KOPT-K1 (cell line): ENCODE measurements at regions not wholly inside any gene's neighbourhood (a gene's known extent, or its start where the extent isn't known, plus 50 kb on each side); places are given as distances from the start of the nearest gene placed in this dataset.
"Not testable (repeated sequence)": the region's sequence is repeated elsewhere in the genome, so short reads cannot be mapped to it uniquely, and the experiment has no call there.

Experiments
- H3K27ac ChIP-seq: fragments of 200-600 bp; sonication (generic); 2 replicates; pipeline ENCODE4 v1.5.1; 2016; ENCODE audit warnings: antibody characterized with exemption, mild to moderate bottlenecking, low read depth, low read length; ENCODE audit not compliant: poor library complexity, severe bottlenecking
- H3K36me3 ChIP-seq: fragments of 200-600 bp; sonication (generic); 2 replicates; pipeline ENCODE4 v1.5.1; 2017; ENCODE audit warnings: antibody characterized with exemption, mild to moderate bottlenecking, low read length, moderate library complexity; ENCODE audit not compliant: insufficient read depth
- H3K9me3 ChIP-seq: fragments of 200-600 bp; sonication (generic); 2 replicates; pipeline ENCODE4 v1.5.1; 2017; ENCODE audit warnings: antibody characterized with exemption, low read length, mild to moderate bottlenecking; ENCODE audit not compliant: insufficient read depth, poor library complexity, severe bottlenecking

- no peaks in the 10 kb centered on the region for H3K36me3 ChIP-seq
- no peaks in the 10 kb centered on the region for H3K9me3 ChIP-seq
- H3K27ac ChIP-seq = no peak overlapping the region
These were observed 95.8 kb upstream of the UMPS start for GRCh38 chr3:124634210-124635168.

GRCh38 chr3:124635169-124635539, 95.1 kb upstream of the UMPS start:
- Histone ChIP-seq H3K27ac (no peak overlapping the region), H3K36me3 (no peaks in the 10 kb centered on the region), H3K9me3 (no peaks in the 10 kb centered on the region)

- H3K27ac ChIP-seq = no peak overlapping the region
- H3K9me3 ChIP-seq = no peaks in the 10 kb centered on the region
- no peaks in the 10 kb centered on the region for H3K36me3 ChIP-seq
These were observed 94.0 kb upstream of the UMPS start for GRCh38 chr3:124636101-124636862.

GRCh38 chr3:124636863-124637296, 93.4 kb upstream of the UMPS start:
- no peak overlapping the region for H3K27ac ChIP-seq
- H3K36me3 ChIP-seq = no peaks in the 10 kb centered on the region
- no peaks in the 10 kb centered on the region for H3K9me3 ChIP-seq

GRCh38 chr3:124639406-124640237, 90.6 kb upstream of the UMPS start:
- H3K27ac ChIP-seq = peak overlapping the region; percentile 58

GRCh38 chr3:124640635-124641306, 89.5 kb upstream of the UMPS start:
- Histone ChIP-seq H3K27ac (peak overlapping the region; percentile 58), H3K9me3 (no peaks in the 10 kb centered on the region), H3K36me3 (no peaks in the 10 kb centered on the region)

More at GRCh38 chr3:124639406-124640237, 90.6 kb upstream of the UMPS start:
- Histone ChIP-seq H3K36me3 (no peaks in the 10 kb centered on the region), H3K9me3 (no peaks in the 10 kb centered on the region)

- no peaks in the 10 kb centered on the region for H3K9me3 ChIP-seq
- H3K27ac ChIP-seq = no peak overlapping the region
- no peaks in the 10 kb centered on the region for H3K36me3 ChIP-seq
These were observed 86.8 kb upstream of the UMPS start for GRCh38 chr3:124643453-124643852.

- not testable (repeated sequence) for H3K9me3 ChIP-seq, H3K27ac ChIP-seq, H3K36me3 ChIP-seq
These were observed 84.1 kb upstream of the UMPS start for GRCh38 chr3:124646186-124646585.

GRCh38 chr3:124648551-124648950, 81.7 kb upstream of the UMPS start:
- no peak overlapping the region for H3K27ac ChIP-seq

GRCh38 chr3:124650798-124651197, 79.5 kb upstream of the UMPS start:
- Histone ChIP-seq H3K9me3 (no peaks in the 10 kb centered on the region), H3K27ac (no peak overlapping the region)

More at GRCh38 chr3:124648551-124648950, 81.7 kb upstream of the UMPS start:
- no peaks in the 10 kb centered on the region for H3K9me3 ChIP-seq
- H3K36me3 ChIP-seq = no peaks in the 10 kb centered on the region

GRCh38 chr3:124651416-124651815, 78.8 kb upstream of the UMPS start:
- not testable (repeated sequence) for H3K36me3 ChIP-seq, H3K27ac ChIP-seq, H3K9me3 ChIP-seq

More at GRCh38 chr3:124650798-124651197, 79.5 kb upstream of the UMPS start:
- no peaks in the 10 kb centered on the region for H3K36me3 ChIP-seq

- no peak overlapping the region for H3K27ac ChIP-seq
- H3K9me3 ChIP-seq = no peaks in the 10 kb centered on the region
- no peaks in the 10 kb centered on the region for H3K36me3 ChIP-seq
These were observed 78.2 kb upstream of the UMPS start for GRCh38 chr3:124652009-124652408.

GRCh38 chr3:124653071-124653796, 77.0 kb upstream of the UMPS start:
- H3K27ac ChIP-seq = no peak overlapping the region
- H3K36me3 ChIP-seq = no peaks in the 10 kb centered on the region
- no peaks in the 10 kb centered on the region for H3K9me3 ChIP-seq
